ENCODE measurements at regions not wholly inside any gene's neighbourhood (a gene's known extent, or its start where the extent isn't known, plus 50 kb on each side); places are given as distances from the start of the nearest gene placed in this dataset.

DNA sequence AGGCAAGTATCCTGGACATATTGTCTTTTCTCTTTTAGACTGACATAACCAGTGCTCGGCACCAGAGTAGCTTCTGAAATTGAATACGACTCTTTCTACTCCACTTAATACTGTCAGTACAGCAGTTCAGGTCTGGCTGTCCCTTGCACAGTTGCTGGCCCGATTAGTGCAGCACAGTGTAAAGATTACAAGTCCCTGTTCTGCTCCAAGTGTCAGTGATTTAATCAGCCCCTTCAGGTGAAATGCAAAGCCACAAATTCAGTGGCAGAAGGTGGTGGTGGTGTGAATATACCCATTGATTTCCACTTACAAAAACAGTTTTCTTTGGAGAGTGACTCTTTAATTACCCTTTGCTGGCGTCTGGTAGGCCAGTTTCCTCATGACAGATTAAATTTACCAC, 545.4 kb downstream of the ADGRL2 start:
- no peaks in the 10 kb centered on the region for H3K36me3 ChIP-seq
- WGBS, result 80% methylated on average over 4 of the region's 4 CpGs
- no peaks in the 10 kb centered on the region for H3K27me3 ChIP-seq
- H3K4me3 ChIP-seq, result no peak overlapping the region
- H3K27ac ChIP-seq, result no peak overlapping the region
- TF ChIP-seq EP300 (IDR thresholded peaks at IDR 0.05) (no peak), POLR2AphosphoS5 (IDR thresholded peaks at IDR 0.05) (no peak), POLR2A (IDR thresholded peaks at IDR 0.05) (no peak)
- TF ChIP-seq, protein P1, sequence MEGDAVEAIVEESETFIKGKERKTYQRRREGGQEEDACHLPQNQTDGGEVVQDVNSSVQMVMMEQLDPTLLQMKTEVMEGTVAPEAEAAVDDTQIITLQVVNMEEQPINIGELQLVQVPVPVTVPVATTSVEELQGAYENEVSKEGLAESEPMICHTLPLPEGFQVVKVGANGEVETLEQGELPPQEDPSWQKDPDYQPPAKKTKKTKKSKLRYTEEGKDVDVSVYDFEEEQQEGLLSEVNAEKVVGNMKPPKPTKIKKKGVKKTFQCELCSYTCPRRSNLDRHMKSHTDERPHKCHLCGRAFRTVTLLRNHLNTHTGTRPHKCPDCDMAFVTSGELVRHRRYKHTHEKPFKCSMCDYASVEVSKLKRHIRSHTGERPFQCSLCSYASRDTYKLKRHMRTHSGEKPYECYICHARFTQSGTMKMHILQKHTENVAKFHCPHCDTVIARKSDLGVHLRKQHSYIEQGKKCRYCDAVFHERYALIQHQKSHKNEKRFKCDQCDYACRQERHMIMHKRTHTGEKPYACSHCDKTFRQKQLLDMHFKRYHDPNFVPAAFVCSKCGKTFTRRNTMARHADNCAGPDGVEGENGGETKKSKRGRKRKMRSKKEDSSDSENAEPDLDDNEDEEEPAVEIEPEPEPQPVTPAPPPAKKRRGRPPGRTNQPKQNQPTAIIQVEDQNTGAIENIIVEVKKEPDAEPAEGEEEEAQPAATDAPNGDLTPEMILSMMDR (IDR thresholded peaks at IDR 0.05), result no peak
- no peak for DNase-seq (ENCODE audit: low spot score in 2 of 2)
- no peaks in the 10 kb centered on the region for H3K9me3 ChIP-seq
- no peaks in the 10 kb centered on the region for H3K4me1 ChIP-seq

GRCh38 chr1:82343381-82343780, 542.6 kb downstream of the ADGRL2 start:
- no peak for TF ChIP-seq POLR2A (IDR thresholded peaks at IDR 0.05)
- TF ChIP-seq POLR2AphosphoS5 (IDR thresholded peaks at IDR 0.05), result no peak
- TF ChIP-seq, protein P1 (IDR thresholded peaks at IDR 0.05), result no peak
- no peak for TF ChIP-seq EP300 (IDR thresholded peaks at IDR 0.05)
- H3K4me1 ChIP-seq, result no peaks in the 10 kb centered on the region
- 94% methylated on average over 2 of the region's 2 CpGs for WGBS
- no peaks in the 10 kb centered on the region for H3K27me3 ChIP-seq
- no peaks in the 10 kb centered on the region for H3K9me3 ChIP-seq
- no peaks in the 10 kb centered on the region for H3K36me3 ChIP-seq
- no peak overlapping the region for H3K4me3 ChIP-seq
- DNase-seq (ENCODE audit: low spot score in 2 of 2), result no peak
- H3K27ac ChIP-seq, result no peak overlapping the region

GRCh38 chr1:82337635-82338034, 536.9 kb downstream of the ADGRL2 start:
- 74% methylated on average over 1 of the region's 1 CpG for WGBS
- no peaks in the 10 kb centered on the region for H3K36me3 ChIP-seq
- TF ChIP-seq POLR2AphosphoS5 (IDR thresholded peaks at IDR 0.05) (no peak), EP300 (IDR thresholded peaks at IDR 0.05) (no peak), POLR2A (IDR thresholded peaks at IDR 0.05) (no peak)
- TF ChIP-seq, protein P1 (IDR thresholded peaks at IDR 0.05), result no peak
- no peaks in the 10 kb centered on the region for H3K27me3 ChIP-seq
- no peaks in the 10 kb centered on the region for H3K9me3 ChIP-seq
- no peak for DNase-seq (ENCODE audit: low spot score in 2 of 2)
- no peaks in the 10 kb centered on the region for H3K4me1 ChIP-seq
- no peak overlapping the region for H3K4me3 ChIP-seq
- no peak overlapping the region for H3K27ac ChIP-seq

DNA sequence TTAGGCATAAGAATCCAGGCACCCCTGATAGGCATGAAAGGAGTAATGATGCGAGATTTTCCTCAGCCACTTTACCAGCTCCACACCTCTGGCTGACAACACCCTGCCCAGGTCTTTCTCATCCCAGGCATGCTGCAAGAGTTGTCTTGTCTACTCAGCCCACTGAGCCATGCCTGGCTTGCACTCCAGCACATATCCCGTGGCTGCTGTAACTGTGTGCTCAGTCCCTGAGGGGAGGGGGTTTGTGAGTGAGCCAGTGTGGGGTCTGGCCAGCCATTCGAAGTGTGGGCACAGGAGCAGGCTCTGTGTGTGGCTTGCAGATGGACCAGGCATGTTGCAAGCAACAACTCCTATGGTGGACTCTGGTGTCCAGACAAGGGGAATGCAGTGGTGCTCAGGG, 529.6 kb downstream of the ADGRL2 start:
- Histone ChIP-seq H3K27me3 (no peaks in the 10 kb centered on the region), H3K9me3 (no peaks in the 10 kb centered on the region), H3K36me3 (no peaks in the 10 kb centered on the region), H3K4me1 (no peaks in the 10 kb centered on the region), H3K27ac (no peak overlapping the region), H3K4me3 (no peak overlapping the region)
- no peak for DNase-seq (ENCODE audit: low spot score in 2 of 2)
- no peak for TF ChIP-seq POLR2A (IDR thresholded peaks at IDR 0.05)
- no peak for TF ChIP-seq EP300 (IDR thresholded peaks at IDR 0.05)
- no peak for TF ChIP-seq POLR2AphosphoS5 (IDR thresholded peaks at IDR 0.05)
- TF ChIP-seq, protein P1 (IDR thresholded peaks at IDR 0.05), result no peak
- 89% methylated on average over 2 of the region's 3 CpGs for WGBS

GRCh38 chr1:82329226-82329625, 528.5 kb downstream of the ADGRL2 start:
- DNase-seq (ENCODE audit: low spot score in 2 of 2), result no peak
- Histone ChIP-seq H3K27me3 (no peaks in the 10 kb centered on the region), H3K9me3 (no peaks in the 10 kb centered on the region), H3K4me1 (no peaks in the 10 kb centered on the region), H3K36me3 (no peaks in the 10 kb centered on the region), H3K27ac (no peak overlapping the region), H3K4me3 (no peak overlapping the region)
- WGBS, result 89% methylated on average over 6 of the region's 6 CpGs
- TF ChIP-seq POLR2AphosphoS5 (IDR thresholded peaks at IDR 0.05), result no peak
- no peak for TF ChIP-seq POLR2A (IDR thresholded peaks at IDR 0.05)
- TF ChIP-seq, protein P1 (IDR thresholded peaks at IDR 0.05), result no peak
- TF ChIP-seq EP300 (IDR thresholded peaks at IDR 0.05), result no peak

All from suprapubic skin (tissue), 4 donors.